Endothelial cell of hepatic sinusoid (primary cell): ENCODE measurements at regions not wholly inside any gene's neighbourhood (a gene's known extent, or its start where the extent isn't known, plus 50 kb on each side); places are given as distances from the start of the nearest gene placed in this dataset.

Experiments used
- in situ Hi-C: cut with HindIII; loops from 2 replicates; pipeline ENCODE4 v1.10.0; 2017; ENCODE audit warnings: low sequenced_read_pairs

- in situ Hi-C loops = no loop called here
Measured at GRCh38 chr4:89438102-89438831, 130.7 kb upstream of the GPRIN3 start.

GRCh38 chr4:89434364-89434988 is 126.9 kb upstream of the GPRIN3 start:
- in situ Hi-C loops = no loop called here

GRCh38 chr4:89427782-89428181 is 120.2 kb upstream of the GPRIN3 start:
- in situ Hi-C loops = no loop called here

- in situ Hi-C loops = no loop called here
Measured at GRCh38 chr4:89425023-89425422, 117.4 kb upstream of the GPRIN3 start.

- in situ Hi-C loops = no loop called here
Measured at GRCh38 chr4:89422441-89422990, 114.9 kb upstream of the GPRIN3 start.

GRCh38 chr4:89420507-89420906 is 112.9 kb upstream of the GPRIN3 start:
- in situ Hi-C loops = no loop called here

GRCh38 chr4:89419111-89419695 is 111.6 kb upstream of the GPRIN3 start:
- in situ Hi-C loops = loop anchor here (5.0 kb wide), 2 partner anchors 33 to 37 kb away; no protein-coding TSS in a partner anchor

GRCh38 chr4:89416960-89417359 is 109.4 kb upstream of the GPRIN3 start:
- in situ Hi-C loops = loop anchor here (5.0 kb wide), 2 partner anchors 35 kb away; no protein-coding TSS in a partner anchor

GRCh38 chr4:89413518-89413917 is 105.9 kb upstream of the GPRIN3 start:
- in situ Hi-C loops = no loop called here

GRCh38 chr4:89411539-89412309 is 104.1 kb upstream of the GPRIN3 start:
- in situ Hi-C loops = no loop called here

- in situ Hi-C loops = no loop called here
Measured at GRCh38 chr4:89410687-89411086, 103.1 kb upstream of the GPRIN3 start.

- in situ Hi-C loops = no loop called here
Measured at GRCh38 chr4:89404530-89404929, 96.9 kb upstream of the GPRIN3 start.

GRCh38 chr4:89403826-89404225 is 96.2 kb upstream of the GPRIN3 start:
- in situ Hi-C loops = no loop called here

GRCh38 chr4:89400287-89401035 is 92.9 kb upstream of the GPRIN3 start:
- in situ Hi-C loops = no loop called here

GRCh38 chr4:89398644-89399043 is 91.0 kb upstream of the GPRIN3 start:
- in situ Hi-C loops = no loop called here

GRCh38 chr4:89398146-89398545 is 90.5 kb upstream of the GPRIN3 start:
- in situ Hi-C loops = no loop called here

- in situ Hi-C loops = no loop called here
Measured at GRCh38 chr4:89397441-89397840, 89.8 kb upstream of the GPRIN3 start.

GRCh38 chr4:89382439-89382838 is 74.8 kb upstream of the GPRIN3 start:
- in situ Hi-C loops = loop anchor here (5.0 kb wide), 1 partner anchor 35 kb away; no protein-coding TSS in a partner anchor

GRCh38 chr4:89380980-89381379 is 73.4 kb upstream of the GPRIN3 start:
- in situ Hi-C loops = loop anchor here (5.0 kb wide), 1 partner anchor 36 kb away; no protein-coding TSS in a partner anchor

GRCh38 chr4:89379511-89380044 is 72.0 kb upstream of the GPRIN3 start:
- in situ Hi-C loops = loop anchor here (5.0 kb wide), 2 partner anchors 38 to 47 kb away; no protein-coding TSS in a partner anchor
